Transverse colon (tissue), 4 donors: ENCODE measurements at regions not wholly inside any gene's neighbourhood (a gene's known extent, or its start where the extent isn't known, plus 50 kb on each side); places are given as distances from the start of the nearest gene placed in this dataset.

Experiments
- EP300 ChIP-seq: sonication (generic); formaldehyde crosslinking; IDR thresholded peaks from one replicate; pipeline ENCODE4 v1.6.1; 2017; ENCODE audit warnings: antibody characterized with exemption, low read depth
- POLR2A ChIP-seq: fragments of 450-650 bp; IDR thresholded peaks from one replicate; pipeline ENCODE4 v1.6.1; 2016; ENCODE audit warnings: antibody characterized with exemption, mild to moderate bottlenecking, moderate library complexity
- POLR2AphosphoS5 ChIP-seq, 3 donors: sonication (generic); formaldehyde crosslinking; IDR thresholded peaks; one replicate each; pipeline ENCODE4 v1.6.1; 2016; ENCODE audit warnings: antibody characterized with exemption in 3 of 3
- TF ChIP-seq, protein P1 (sequence below), 5 experiments: fragments of 200-600 bp in 3 of 5; fragments of 450-650 bp in 2 of 5; sonication (generic) in 3 of 5; IDR thresholded peaks; 1 replicate in 2 of 5; 2 replicates in 3 of 5; pipeline ENCODE4 v1.5.1; 2016 to 2017; ENCODE audit warnings: antibody characterized with exemption in 5 of 5, inconsistent platforms in 3 of 5, mild to moderate bottlenecking in 2 of 5, moderate library complexity in 1 of 5

GRCh38 chr20:60957621-60958020 is 294.4 kb upstream of the CDH4 start:
- TF ChIP-seq, protein P1, sequence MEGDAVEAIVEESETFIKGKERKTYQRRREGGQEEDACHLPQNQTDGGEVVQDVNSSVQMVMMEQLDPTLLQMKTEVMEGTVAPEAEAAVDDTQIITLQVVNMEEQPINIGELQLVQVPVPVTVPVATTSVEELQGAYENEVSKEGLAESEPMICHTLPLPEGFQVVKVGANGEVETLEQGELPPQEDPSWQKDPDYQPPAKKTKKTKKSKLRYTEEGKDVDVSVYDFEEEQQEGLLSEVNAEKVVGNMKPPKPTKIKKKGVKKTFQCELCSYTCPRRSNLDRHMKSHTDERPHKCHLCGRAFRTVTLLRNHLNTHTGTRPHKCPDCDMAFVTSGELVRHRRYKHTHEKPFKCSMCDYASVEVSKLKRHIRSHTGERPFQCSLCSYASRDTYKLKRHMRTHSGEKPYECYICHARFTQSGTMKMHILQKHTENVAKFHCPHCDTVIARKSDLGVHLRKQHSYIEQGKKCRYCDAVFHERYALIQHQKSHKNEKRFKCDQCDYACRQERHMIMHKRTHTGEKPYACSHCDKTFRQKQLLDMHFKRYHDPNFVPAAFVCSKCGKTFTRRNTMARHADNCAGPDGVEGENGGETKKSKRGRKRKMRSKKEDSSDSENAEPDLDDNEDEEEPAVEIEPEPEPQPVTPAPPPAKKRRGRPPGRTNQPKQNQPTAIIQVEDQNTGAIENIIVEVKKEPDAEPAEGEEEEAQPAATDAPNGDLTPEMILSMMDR (IDR thresholded peaks at IDR 0.05): no peak
- TF ChIP-seq POLR2AphosphoS5 (IDR thresholded peaks at IDR 0.05) (no peak), POLR2A (no peak), EP300 (no peak)
